Non-pigmented ciliary epithelial cell (primary cell): ENCODE measurements at regions not wholly inside any gene's neighbourhood (a gene's known extent, or its start where the extent isn't known, plus 50 kb on each side); places are given as distances from the start of the nearest gene placed in this dataset.
"Not testable (repeated sequence)": the region's sequence is repeated elsewhere in the genome, so short reads cannot be mapped to it uniquely, and the experiment has no call there.

Source experiments
- DNase-seq: peaks from one replicate; pipeline ENCODE4 v3.0.0-alpha.2; 2010; ENCODE audit warnings: low read depth

DNA sequence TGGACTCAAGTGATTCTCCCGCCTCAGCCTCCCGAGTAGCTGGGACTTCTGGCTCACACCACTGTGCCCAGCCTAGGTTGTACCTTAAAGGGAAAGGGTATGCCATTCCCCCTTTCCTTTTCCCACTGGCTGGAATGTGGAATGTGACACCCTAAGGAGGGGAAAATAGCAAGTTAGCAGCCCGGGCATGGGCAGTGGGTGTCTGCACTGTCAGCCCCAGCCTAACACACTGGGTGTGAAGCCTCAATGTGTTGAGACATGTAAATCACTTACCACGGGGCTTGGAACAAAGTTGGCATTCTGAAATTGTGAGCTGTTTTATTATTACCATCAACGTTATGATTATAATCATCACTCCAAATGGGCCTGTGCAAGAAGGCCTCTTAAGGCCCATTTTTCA lies 80.8 kb upstream of the PTPN1 start:
- DNase-seq, result no peak

DNA sequence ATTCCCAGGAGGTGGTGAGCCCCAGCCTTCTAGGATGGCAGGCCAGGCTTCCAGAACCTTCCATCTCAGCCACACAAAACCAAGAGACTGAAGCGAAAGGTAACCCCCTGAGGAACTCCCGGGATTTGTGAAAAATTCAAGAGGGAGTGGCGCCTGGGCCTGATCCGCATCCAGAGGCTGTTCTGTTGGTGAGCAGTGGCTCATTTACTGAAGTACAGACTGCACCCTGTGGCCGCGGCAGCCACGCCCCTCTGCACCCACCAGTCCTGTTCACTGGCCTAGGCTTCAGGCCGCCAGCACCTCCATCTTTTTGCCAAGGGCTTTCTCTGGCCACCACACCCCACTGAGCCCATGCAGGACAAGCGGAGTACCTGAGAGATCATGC lies 79.1 kb upstream of the PTPN1 start:
- no peak for DNase-seq

DNA sequence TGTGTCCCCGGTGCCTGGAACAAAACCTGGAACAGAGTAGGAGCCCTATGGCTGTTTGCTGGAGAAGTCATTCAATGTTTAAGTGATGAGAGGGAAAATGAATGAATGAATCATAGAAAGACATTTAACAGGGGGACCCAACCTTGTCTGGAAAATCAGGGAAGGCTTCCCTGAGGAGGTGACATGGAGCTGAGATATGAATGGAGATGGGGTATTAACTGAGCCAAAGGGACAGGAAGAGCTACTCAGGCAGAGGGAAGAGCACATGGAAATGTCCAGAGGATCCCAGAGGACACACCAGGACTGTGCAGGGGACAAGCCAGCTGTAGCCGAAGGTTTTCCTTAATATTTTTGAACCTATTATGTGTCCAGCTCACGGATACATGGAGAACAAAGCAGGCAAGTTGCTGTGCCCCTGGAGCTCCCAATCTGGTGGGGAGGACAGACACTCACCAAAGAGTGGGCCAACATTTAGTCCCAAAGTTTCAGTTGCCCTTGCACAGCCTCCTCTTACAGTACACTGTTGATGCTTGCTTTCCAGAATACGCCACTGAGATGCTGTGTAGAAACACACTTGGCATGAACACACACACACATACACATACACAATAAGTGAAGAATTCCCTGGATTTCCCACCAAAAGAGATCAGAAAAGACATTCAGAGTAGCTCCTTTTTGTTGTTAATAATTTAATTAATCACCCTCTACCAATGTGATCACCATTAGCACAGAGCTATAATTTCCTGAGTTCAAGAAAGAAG lies 77.0 kb upstream of the PTPN1 start:
- DNase-seq, result no peak

DNA sequence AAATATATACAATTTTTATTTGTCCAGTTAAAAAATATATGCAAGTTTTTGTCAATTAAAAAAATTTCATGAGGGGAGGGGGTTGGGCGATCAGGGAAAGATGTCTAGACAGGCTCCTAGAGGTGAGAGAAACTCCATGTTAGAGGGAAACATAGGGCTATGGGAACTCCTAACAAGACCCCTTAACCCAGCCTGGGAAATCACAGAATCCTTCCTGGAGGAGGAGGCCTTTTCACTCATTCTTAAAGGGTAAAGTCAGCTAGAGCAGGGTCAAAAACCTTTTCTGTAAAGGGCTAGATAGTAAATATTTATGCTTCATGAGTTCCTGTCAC lies 75.9 kb upstream of the PTPN1 start:
- DNase-seq, result no peak

DNA sequence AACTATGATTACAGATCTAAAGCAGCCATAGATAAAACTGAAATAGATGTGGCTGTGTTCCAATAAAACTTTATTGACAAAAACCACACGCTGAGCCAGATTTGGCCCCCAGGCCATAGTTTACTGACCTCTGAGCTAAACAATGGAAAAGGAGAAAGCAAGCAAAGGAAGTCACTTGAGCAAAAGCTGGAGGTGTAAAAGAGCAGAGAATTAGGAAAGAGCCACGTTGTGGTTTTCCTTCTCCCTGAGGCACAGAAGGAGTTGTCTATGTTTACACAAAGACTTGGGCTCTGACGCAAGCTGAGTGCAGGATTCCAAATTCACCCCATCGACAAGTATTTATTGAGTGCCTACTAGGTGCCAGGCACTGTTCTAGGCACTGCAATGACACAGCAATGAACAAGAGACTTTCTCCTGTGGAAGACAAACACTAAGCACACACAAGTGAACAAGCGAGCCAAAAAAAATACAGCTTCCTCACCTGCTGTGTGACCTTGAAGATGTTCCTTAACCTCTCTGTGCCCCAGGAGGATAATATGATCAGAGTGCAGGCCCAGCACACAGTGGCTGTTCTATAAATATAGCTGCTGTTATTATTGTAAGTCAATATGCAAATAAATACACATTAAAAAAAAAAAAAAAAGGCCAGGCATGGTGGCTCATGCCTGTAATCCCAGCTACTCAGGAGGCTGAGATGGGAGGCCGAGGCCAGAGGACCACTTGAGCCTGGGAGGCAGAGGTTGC lies 75.4 kb upstream of the PTPN1 start:
- no peak for DNase-seq

DNA sequence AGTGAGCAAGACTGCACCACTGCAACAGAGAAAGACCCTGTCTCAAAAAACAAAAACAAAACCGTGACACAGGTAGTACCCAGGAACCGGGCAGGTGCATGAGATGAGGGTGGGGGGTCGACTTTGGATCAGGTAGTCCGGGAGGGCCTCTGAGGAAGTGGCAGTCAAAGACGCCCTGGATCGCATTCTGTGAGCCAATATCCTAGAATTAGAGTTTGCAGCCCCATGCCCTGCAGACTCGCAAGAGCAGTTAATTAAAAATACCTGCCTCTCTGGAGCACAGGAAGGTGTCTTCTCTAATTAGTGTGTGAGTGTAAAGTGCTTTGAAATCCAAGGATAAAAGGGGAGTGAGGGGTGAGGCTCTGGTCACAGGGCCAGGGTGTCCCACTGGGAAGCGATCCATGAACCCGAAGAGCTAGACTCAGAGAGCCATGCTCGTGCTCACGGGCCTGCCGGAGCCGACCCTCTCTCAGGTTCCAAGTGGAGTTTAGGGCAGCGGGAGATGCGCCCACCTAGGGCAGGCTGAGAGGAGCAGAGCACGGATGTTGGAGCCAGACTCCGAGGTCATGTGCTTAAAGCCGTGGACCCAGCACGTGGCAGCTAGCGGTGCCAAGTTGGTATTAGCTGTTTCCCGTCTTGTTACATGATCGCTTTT lies 74.7 kb upstream of the PTPN1 start:
- DNase-seq, result no peak

DNA sequence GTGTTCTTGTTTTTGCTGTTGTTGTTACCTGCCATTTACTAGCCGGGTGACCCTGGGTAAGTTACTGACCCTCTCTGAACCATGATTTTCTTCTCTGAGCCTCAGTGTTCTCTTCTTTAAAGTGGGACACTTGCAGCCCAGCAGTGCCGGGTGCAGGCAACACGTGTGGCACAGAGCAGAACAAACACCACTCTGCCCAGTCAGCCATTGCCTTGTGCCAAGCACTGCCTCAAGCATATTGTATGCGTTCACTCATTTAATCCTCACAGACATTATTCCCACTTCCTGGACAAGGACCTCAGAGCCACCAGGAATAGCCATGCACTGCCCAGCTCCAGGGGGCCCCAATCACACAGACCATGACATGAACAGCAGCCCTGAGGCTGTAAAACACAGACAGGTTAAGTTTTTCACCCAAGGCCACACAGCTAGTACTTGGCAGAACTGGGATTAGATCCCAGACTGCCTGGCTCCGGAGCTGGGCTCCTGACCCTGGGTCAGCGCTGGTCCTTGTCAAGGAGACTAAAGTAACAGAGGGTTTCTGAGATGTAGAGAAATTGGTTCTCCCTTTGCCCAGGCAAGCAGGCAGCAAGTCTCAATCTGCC lies 74.0 kb upstream of the PTPN1 start:
- no peak for DNase-seq

DNA sequence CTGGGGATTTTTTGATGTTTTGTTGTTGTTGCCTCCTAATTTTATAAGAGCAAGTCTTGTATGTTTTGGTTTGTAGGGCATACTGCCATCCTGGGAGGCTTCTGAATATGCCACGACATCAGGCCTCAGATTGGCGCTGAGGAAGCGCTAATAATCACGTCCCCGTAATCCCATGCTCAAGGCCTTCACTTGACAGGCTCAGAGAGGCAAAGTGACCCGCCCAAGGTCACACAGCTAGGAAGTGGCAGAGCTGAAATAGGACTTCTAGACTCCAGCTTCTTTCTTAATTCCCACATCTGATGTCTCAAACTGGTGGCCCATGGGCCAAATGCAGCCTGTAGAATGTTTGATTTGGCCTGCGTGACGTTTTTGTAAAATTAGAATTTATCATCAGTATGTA lies 73.5 kb upstream of the PTPN1 start:
- DNase-seq, result no peak

DNA sequence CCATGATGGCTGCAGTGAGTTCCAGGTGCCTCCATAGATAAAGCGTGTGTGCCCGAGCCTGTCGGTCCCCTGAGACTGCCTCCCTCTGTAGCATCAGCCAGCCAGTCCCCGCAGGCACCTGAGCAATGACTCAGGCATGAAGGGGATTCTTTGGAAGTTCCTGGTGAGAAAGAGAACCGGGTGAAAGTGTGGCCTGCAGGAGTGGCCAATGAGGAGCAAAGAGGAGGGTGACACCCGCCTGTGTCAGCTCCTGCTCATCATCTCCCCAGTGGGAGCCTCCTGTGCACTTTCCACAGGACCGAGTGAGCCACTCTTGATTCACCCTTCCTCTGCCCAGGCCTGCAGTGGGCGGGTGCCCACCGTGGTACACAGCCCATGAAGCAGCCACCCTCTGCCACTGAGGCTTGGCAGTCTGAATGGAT lies 71.2 kb upstream of the PTPN1 start:
- DNase-seq, result no peak

DNA sequence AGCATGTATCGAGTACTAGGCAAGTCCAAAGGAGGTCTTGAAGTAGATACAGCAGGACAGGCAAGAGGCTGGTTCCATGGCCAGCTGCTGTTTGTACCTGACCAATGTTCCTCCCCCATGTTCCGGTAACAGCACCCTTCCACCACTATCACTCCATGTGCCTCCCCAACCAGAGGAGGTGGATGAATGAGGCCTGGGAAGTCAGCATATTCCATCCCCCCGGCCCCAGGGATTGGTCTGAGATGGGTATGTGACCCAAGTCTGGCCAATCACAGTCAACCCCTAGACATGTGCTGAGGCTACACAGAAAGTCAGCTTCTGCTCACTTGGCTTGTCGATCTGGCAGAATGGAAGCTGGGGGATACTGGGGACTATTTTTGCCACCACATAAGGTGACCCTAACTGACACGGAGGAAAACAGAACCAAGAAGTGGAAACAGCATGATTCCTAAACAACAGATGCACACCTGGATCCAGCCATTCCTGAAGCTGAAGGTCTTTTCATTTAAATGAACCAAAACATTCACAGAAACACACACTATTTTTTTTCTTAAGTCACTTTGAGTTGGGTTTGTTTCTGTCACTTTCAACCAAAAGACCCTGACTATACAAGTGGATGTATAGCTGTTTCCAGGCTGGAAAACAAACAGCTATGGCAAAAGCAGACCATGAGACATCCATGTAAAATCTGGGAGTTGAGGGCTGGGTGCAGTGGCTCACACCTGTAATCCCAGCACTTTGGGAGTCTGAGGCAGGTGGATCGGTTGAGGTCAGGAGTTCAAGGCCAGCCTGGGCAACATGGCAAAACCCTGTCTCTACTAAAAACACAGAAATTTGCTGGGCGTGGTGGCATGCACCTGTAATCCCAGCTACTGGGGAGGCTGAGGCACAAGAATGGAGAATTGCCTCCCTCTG lies 70.4 kb upstream of the PTPN1 start:
- DNase-seq, result no peak

DNA sequence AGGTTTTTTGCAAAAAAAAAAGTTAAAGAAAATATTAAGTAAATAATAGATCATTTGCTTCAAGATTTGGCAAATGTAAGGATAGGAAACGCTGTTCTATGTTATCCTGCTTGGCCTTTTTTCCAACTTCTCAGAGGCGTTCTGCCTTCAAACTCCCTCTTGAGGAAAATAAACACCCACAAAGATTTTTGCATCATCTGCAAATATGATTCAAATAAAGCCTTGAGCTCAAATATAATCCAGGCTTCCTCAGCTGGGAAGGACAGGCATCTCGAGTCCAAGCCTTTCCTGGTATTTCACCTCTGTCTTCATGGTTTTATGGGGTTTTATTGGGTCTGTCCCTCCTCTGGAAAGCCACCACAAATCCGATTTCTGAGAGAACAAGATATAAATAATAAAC lies 67.7 kb upstream of the PTPN1 start:
- no peak for DNase-seq

DNA sequence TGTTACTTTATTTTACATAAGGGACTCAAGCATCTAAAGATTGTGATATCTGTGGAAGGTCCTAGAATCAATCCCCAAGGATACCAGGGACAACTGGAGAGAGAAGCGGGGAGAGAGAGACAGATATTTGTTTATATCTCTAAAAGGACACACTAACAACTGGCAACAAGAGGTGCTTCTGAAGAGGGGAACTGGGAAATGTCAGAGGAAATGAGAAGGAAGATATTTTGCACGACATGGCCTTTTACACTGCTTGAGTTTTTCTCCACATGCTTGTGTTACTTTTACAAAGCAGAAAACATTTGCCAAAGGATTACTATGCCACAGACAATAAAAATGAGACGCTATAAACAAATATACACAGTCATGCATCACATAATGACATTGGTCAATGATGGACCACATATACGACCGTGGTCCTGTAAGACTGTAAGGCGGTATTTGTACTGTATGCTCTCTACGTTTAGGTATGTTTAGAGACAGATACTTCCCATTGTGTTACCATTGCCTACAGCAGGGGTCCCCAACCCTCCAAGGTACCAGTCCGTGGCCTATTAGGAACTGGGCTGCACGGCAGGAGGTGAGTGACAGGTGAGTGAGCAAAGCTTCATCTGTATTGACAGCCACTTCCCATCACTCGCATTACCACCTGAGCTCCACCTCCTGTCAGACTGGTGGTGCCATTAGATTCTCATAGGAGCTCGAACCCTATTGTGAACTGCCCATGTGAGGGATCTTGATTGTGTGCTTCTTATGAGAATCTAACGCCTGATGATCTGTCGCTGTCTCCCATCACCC lies 64.6 kb upstream of the PTPN1 start:
- no peak for DNase-seq

DNA sequence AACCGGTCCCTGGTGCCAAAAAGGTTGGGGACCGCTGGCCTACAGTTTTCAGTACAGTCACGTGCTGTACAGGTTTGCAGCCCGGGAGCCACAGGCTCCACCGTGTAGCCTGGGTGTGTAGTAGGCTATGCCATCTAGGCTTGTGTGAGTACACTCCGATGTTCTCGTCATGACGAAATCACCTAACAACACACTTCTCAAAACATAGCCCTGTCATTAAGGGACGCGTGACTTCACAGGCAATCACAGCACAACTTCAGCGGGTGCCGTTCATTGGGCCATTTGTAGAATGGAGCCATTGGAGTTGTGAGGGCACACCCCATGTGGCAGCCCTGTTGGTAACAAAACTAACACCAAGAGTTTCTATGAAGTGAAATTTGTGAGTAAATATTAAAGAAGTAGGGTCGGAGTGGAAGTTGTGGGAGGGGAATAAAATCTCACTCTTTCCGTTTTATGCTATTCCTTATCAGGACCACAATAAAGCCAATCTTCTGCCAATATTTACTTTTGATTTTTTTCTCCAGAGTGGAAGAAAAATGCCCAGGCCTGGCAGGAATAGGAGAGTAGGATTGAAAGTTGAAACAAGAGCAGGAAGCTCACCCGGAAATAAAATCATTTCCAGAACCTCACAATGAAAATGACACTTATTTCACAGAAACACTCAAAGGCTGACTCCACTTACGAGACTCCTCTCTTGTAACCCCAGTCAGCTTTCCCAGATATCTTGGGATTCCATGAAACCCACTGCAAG lies 63.7 kb upstream of the PTPN1 start:
- no peak for DNase-seq

DNA sequence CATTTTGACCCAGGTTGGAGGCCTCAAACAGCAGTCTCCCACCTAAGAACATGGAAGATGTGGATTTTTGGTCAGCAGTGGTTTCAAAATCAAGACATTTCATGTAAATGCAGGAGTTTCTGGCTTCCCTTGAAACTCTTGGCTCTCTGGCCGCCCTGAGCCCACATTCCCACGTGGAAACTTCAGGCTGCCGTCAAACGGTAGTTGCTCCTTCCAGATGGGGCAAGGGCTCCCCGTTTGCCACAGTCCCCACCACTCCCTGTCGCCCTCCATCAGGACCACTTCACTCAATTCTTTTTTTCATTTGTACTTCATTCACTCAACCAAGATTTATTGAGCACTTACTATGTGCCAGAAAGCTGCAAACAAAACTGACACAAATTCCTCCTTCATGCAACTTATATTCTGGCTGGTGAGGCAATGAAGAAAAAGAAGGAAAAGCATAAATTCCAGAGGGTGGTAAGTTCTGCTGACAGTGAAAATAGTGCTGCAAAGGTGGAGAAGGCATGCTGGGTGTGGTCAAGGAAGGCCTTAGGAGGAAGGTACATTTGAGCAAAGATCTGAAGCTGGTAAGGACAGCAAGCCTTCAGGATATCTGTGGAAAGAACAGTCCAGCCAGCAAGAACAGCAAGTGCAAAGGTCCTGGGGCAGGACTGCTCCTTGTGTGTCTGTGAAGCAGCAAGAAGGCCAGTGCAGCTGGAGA lies 62.9 kb upstream of the PTPN1 start:
- no peak for DNase-seq

DNA sequence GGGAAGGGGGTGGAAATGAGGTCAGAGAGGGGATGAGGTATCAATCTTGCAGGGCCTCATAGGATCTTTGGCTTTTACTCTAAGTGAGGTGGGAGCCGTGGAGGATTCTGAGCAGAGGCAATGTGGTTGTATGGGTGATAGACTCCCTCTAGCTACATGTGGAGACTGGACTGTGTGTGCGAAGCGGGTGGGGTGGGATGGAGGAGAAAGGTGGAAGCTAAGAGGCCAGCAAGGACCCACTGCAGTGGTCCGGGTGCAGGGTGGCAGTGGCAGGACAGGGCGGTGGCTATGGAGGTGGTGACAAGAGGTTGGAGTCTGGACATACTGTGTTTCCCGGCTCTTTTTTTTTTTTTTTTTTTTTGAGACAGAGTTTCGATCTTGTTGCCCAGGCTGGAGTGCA lies 62.4 kb upstream of the PTPN1 start:
- no peak for DNase-seq

DNA sequence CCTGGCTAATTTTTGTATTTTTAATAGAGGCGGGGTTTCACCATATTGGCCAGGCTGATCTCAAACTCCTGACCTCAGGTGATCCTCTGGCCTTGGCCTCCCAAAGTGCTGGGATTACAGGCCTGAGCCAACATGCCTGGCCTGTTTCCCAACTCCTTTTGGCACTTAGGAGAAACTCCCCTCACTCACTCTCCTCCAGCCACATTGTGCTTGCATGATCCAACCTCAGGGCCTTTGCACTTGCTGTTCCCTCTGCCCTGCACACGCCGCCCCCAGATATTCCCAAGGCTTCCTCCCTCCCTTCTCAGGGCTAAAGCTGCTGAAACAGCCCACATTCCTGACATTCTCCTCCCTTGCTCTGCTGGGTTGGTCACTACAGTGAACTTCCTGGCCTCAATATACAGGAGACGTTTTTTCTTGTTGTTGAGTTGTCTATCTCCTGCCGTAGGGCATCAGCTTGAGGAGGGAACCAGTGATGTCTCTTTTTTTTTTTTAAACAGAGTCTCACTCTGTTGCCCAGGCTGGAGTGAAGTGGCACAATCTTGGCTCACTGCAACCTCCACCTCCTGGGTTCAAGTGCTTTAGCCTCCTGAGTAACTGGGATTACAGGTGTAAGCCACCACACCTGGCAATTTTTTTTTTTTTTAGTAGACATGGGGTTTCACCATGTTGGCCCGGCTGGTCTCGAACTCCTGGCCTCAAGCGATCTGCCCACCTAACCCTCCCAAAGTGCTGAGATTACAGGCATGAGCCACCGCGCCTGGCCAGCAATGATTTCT lies 61.4 kb upstream of the PTPN1 start:
- not testable (repeated sequence) for DNase-seq

DNA sequence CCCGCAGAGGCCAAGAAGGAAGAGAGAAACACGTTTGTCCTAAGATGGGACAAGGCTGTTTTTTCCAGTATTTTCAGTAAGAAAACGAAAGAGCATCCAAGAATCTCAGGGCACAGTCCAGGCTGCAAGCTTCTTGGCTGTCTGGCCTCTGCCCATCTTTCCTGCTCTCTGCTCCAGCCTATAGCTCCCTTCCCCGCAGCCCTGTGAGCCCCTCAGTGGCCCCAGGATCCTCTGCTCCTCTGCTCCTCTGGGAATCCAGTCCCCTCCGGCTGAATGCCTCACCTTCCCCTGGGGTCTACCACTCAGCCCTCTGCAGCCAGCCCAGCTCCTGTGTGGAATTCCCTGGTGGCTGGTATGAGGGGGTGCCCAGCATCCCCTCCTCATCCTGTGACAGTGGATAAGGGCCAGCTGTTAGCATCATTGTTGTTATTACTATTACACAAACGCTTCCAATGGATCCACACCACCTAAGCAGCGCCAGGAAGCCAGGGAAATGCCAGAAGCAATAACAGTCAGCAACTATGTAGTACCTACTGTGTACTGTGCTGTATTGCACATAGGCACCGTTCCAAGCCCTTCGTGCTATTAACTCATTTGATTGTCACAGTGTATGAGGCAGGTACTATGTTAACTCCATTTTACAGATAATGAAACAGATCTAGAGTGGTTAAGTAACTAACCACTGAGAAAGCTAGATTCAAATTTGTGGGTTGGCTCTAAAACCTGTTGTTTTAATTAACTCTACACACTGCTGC lies 60.3 kb upstream of the PTPN1 start:
- no peak for DNase-seq

DNA sequence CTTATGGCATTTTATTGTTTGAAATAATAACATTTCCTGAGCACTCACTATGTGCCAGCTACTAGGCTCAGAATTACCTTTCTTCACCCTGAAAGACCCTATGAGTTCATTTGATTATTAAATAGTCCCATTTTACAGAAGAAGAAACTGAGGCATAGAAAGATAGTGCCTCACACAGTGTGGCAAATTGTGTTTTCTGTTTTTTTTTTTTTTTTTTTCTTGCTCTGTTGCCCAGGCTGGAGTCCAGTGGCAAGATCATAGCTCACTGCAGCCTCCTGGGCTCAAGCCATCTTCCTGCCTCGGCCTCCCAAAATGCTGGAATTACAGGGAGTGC lies 59.7 kb upstream of the PTPN1 start:
- DNase-seq, result no peak
